NAMALWA (cell line): ENCODE measurements at regions not wholly inside any gene's neighbourhood (a gene's known extent, or its start where the extent isn't known, plus 50 kb on each side); places are given as distances from the start of the nearest gene placed in this dataset.
A peak's percentile ranks its signal among the peaks of the same experiment; 100 is the strongest.
"Not testable (repeated sequence)": the region's sequence is repeated elsewhere in the genome, so short reads cannot be mapped to it uniquely, and the experiment has no call there.

Experiments
- DNase-seq: peaks from one replicate; pipeline ENCODE4 v3.0.0-alpha.2; 2015; ENCODE audit warnings: low spot score

DNA sequence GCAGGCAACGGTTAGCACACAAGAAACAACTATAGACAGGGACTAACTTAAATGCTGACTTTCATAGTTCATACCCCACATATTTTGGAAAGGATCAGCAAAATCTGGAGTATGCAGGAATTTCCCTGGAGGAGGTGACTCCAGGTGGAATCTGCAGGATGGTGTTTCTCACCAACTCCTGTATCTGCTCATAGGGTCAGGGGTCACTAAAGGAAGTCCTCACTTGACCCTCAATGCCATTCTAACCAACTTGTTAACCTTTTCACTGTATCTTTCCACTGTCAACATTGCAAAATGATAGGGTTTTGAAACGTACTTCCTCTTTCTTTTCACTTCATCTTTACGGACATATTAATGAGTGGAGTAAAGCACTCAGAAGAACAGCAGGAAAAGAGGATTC, 207.0 kb upstream of the CXCR4 start:
- DNase-seq: peak; percentile 35

- DNase-seq: no peak
Observed at GRCh38 chr2:136323935-136324334, 206.0 kb upstream of the CXCR4 start.

GRCh38 chr2:136323195-136323594, 205.2 kb upstream of the CXCR4 start:
- no peak for DNase-seq

DNA sequence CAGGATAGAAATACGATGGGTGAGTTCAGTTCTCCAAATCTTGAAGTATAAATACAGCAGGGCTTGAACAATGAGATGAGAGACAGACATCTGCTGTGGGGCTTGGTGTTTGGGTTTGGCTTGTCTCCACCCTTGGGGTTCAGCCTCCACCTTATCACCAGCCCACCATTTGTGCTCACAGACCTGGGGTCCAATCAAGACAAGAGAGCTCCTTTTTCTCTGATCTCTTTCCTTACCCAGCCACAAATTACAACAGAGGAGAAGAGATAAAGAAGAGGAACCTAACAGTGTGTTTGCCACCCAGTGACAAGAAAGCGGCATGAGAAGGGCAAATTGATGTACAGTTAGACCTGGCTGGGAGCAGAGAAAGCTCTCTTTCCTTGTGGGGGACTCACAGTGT, 204.5 kb upstream of the CXCR4 start:
- DNase-seq: no peak

GRCh38 chr2:136319651-136320050, 201.7 kb upstream of the CXCR4 start:
- DNase-seq: no peak

DNA sequence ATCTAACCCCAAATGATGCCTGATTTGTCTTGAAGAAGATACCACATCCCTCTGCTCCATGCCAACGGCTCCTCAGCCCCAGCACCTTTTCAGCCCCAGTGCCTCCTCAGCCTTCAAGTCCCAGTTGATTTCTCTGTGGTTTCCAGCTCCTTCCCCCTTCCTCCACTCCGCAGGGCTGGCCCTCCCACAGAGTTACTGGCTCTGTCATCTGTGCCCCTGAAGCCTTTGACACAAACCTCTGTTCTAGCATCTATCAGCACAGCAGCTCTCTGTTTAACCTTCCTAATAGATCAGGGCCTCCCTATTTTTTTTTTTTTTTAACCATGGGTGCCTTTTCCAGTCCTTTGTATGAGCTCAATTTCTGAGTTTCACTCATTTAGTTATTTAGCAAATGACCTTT, 201.3 kb upstream of the CXCR4 start:
- DNase-seq: no peak

- no peak for DNase-seq
Observed at GRCh38 chr2:136314240-136314639, 196.3 kb upstream of the CXCR4 start.

DNA sequence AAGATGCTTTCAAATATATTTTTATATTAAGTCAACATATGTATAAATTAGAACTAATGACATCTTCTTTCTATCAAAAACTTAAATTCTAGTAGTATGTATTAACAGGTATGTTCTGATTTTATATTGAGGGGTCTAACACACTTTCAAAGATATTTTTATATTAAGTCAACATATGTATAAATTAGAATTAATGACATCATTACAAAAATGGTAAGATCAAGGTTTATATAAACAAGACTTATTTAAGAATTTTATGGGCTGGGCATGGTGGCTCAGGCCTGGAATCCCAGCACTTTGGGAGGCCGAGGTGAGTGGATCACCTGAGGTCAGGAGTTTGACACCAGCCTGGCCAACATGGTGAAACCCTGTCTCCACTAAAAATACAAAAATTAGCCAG, 194.6 kb upstream of the CXCR4 start:
- DNase-seq: not testable (repeated sequence)

DNA sequence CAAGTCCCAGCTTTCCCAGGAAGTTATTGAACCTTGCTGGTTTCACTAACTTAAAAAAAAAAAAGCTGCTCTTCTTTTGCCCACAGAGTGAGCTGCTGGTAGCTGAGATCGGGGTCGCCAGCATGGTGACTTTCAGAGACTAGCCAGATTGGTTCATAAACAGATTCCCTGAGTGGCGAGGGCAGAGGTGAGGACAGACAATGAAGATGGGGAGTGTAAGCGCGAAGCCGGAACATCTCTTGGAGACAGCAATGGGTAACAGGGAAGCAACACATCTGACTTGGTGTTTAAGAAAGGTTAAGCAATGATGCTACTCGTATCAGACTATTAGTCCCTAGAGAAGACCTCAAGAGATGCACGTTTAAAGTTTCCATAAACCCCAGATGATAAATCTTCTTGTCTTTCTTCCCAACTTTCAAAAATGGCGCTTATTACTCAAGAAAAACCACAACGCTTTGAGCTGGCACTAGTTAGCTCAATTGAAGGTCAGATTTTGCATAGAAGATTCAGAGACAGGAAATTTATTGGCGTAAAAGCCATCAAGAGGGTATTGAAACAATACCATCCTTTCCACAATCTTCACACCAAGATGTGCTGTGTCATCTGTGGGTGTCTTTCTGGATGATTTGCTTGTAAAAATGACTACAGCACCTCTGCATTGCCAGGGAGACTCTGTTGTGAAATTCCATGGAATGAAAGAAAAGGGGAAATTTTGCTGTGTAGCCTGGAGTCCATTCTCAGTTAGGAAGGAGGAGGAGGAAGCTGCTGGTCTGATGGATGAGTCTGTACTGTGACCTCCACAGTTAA, 193.1 kb upstream of the CXCR4 start:
- no peak for DNase-seq

DNA sequence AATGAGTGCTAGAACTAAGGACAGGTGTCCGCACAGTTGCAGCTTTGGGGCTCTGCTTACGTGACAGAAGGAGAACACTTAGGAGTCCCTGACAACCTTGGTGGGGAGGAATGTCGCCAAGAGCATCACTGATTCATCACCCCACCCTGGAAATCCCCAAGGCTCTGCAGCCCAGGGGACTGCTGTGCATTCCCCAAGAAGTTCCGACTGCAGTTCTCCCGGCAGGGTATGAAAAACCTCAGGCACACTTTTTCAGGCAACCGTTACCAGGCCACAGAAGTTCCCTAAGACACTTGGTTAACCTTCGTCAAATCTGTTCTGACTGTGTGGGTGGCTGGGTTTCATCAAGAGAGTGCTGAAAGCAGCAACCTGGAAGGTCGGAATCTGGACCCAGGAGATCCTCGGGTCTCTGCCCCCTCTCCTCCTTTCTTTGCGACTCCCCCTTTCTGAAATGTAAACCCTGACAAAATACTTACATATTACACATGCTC, 192.1 kb upstream of the CXCR4 start:
- DNase-seq: no peak

GRCh38 chr2:136308611-136309010, 190.7 kb upstream of the CXCR4 start:
- no peak for DNase-seq

GRCh38 chr2:136306836-136307235, 188.9 kb upstream of the CXCR4 start:
- DNase-seq: no peak

DNA sequence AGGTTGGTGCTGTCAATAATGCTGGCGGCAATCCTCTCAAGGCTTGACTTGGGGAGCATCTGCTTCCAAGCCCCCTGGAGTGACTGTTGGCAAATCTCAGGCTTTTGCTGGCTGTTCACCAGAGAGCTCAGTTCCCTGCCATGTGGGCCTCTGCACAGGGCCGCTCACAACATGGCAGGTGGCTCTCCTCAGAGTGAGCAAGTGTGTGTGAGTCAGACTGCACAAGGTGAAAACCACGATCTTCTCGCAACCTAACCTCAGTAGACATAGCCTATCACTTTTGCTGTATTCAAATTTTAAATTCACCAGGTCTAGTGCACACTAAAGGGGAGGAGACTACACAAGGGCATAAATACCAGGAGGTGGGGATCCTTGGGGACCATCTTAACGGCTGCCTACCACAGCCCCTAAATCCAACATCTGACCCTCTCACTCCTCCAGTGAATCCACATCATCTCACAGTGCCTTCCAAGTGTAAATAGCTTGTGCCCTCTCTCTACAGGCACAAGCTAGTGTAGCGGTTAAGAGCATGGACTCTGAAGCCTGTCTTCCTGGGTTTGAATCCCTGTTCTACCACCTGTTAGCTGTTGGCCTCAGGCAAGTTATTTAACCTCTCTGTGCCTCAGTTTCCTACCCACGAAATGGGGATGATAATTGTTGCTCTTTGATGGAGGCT, 187.7 kb upstream of the CXCR4 start:
- DNase-seq: peak; percentile 16

GRCh38 chr2:136301006-136301405, 183.1 kb upstream of the CXCR4 start:
- no peak for DNase-seq

- DNase-seq: no peak
Observed at GRCh38 chr2:136298631-136299030, 180.7 kb upstream of the CXCR4 start.

GRCh38 chr2:136297994-136298393, 180.0 kb upstream of the CXCR4 start:
- DNase-seq: no peak

DNA sequence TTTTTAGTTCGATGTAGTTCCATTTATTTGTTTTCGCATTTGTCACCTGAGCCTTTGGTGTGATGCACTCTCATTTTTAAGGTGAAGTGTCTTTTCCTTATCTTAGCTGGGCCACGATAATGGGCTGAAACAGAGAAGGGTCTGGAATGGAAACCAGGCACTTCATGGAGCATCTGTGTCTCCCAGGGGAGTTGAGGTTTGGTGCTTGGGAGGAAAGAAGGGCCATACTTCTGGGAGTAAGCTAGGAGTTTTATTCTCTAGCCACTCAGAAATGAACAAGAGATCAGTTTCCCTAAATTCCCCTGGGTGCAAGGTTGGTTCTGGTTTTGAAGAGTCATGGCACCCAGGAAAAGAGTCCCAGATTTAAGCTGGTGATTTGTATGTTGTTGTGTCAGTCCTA, 179.4 kb upstream of the CXCR4 start:
- DNase-seq: no peak

DNA sequence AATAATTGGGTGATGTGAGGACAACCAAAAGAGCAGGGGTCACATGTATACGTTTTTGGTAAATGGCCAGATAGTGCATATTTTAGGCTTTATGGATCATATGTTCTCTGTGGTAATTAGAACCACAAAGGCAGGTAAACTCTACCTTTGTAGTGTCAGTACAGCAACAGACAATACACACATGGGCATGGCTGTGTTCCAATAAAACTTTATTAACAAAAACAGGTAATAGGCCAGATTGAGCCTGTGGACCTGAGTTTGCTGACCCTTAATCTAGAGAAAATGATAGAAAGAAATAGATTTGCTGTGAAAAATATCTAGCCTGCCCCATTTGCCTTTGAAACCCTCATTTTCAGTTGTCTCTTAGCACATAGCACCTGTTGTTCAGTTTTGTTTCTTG, 177.2 kb upstream of the CXCR4 start:
- DNase-seq: no peak

DNA sequence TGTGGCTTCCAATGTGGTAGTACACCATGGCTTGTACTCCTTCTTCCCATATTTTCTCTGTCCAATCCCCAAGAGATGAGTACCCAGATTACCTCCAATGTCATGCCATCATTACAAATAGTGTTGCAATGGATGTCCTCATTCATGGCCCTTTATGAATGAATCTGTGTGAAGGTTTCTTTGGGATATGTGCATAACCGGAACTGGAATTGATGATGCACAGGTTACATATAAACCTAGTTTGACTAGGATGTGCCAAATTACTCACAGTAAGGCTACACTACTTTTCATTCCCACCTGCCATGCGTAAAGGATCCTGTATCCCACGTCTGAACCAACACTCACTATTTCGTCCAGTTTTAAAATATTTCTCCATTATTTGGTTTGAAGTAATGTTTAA, 173.9 kb upstream of the CXCR4 start:
- DNase-seq: no peak

GRCh38 chr2:136290326-136290725, 172.4 kb upstream of the CXCR4 start:
- DNase-seq: no peak

DNA sequence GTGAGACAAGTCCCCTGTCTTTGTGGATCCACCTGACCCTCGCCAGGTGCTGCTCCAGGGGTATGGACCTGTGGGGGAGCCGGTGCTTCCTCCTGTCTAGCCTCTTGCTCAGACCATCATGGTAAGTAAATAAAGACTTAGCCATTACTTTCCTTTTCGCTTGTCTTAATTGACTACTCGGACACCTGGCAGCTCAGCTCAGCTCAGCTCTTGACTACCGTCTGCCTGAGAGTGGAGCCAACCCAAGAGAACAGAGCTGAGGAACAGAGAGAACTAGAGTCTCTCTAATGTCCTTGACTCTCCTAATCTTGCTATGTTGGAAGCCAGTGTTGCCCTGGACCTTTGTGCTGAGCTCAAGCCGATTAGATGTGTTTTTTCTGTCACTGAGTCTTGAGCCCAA, 170.3 kb upstream of the CXCR4 start:
- DNase-seq: no peak

- DNase-seq: no peak
Observed at GRCh38 chr2:136286423-136286822, 168.5 kb upstream of the CXCR4 start.

DNA sequence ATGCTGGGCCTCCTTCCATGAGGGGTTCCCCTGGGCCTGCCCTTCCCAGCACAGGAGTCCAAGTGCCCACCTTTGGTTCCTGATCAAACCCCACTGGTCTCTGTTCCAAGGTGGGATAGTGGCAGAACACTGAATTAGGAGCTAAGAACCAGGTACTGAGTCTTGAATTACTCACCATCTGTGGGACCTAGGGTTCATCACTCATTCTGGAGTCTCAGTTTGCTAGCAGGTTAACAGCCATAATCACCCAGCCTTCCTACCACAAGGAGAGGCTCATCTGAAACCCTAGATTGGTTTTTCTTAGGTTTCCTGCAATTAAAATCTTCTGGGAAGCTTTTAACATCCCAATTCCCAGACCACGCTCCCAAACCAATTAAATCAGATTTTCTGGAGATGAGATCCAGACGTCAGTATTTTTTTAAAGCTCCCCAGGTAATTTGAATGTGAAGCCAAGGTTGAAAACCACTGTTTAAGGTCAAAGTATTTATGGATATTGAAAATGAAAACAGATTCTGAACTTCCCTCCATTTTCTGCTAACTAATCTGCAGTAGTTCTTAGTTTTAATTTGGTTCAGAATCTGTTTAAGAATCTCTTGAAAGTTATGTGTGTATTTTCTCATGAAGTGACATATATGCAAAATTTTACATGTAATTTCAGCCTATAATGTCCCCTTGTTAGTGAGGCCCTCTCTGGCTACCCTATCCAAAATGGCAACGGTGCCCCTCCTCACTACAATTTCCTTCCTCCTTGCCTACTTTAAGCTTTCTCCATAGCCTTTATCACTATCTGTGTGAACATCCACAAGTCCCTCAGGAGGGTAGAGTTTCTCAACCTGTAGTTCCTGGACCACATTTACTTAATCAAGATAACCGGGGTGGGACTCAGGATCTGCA, 166.5 kb upstream of the CXCR4 start:
- no peak for DNase-seq
